ENCODE measurements at regions not wholly inside any gene's neighbourhood (a gene's known extent, or its start where the extent isn't known, plus 50 kb on each side); places are given as distances from the start of the nearest gene placed in this dataset.

- no peaks in the 10 kb centered on the region for H3K27me3 ChIP-seq
- no peak overlapping the region for H3K4me3 ChIP-seq
- H3K36me3 ChIP-seq: no peaks in the 10 kb centered on the region
- TF ChIP-seq POLR2A (IDR thresholded peaks at IDR 0.05) (no peak), CTCF (IDR thresholded peaks at IDR 0.05) (no peak)
- no peaks in the 10 kb centered on the region for H3K4me1 ChIP-seq
- H3K9me3 ChIP-seq: no peaks in the 10 kb centered on the region
- no peak overlapping the region for H3K27ac ChIP-seq
- no peak for DNase-seq
Measured at GRCh38 chr2:134770702-134771101, 51.9 kb upstream of the TMEM163 start.

- no peak for DNase-seq
- Histone ChIP-seq H3K4me1 (no peaks in the 10 kb centered on the region), H3K36me3 (no peaks in the 10 kb centered on the region), H3K4me3 (no peak overlapping the region), H3K27ac (no peak overlapping the region), H3K27me3 (no peaks in the 10 kb centered on the region), H3K9me3 (no peaks in the 10 kb centered on the region)
- TF ChIP-seq CTCF (IDR thresholded peaks at IDR 0.05) (no peak), POLR2A (IDR thresholded peaks at IDR 0.05) (no peak)
Measured at GRCh38 chr2:134771313-134771801, 52.6 kb upstream of the TMEM163 start.

- no peaks in the 10 kb centered on the region for H3K4me1 ChIP-seq
- H3K4me3 ChIP-seq: no peak overlapping the region
- H3K9me3 ChIP-seq: no peaks in the 10 kb centered on the region
- no peaks in the 10 kb centered on the region for H3K36me3 ChIP-seq
- DNase-seq: no peak
- no peak overlapping the region for H3K27ac ChIP-seq
- no peaks in the 10 kb centered on the region for H3K27me3 ChIP-seq
- TF ChIP-seq CTCF (IDR thresholded peaks at IDR 0.05) (no peak), POLR2A (IDR thresholded peaks at IDR 0.05) (no peak)
Measured at GRCh38 chr2:134772493-134773169, 53.8 kb upstream of the TMEM163 start.

- Histone ChIP-seq H3K4me1 (no peaks in the 10 kb centered on the region), H3K4me3 (no peak overlapping the region), H3K27me3 (no peaks in the 10 kb centered on the region), H3K27ac (no peak overlapping the region), H3K36me3 (no peaks in the 10 kb centered on the region), H3K9me3 (no peaks in the 10 kb centered on the region)
- no peak for DNase-seq
- TF ChIP-seq CTCF (IDR thresholded peaks at IDR 0.05) (no peak), POLR2A (IDR thresholded peaks at IDR 0.05) (no peak)
Measured at GRCh38 chr2:134773335-134773734, 54.5 kb upstream of the TMEM163 start.

- no peak overlapping the region for H3K4me3 ChIP-seq
- TF ChIP-seq POLR2A (IDR thresholded peaks at IDR 0.05) (no peak), CTCF (IDR thresholded peaks at IDR 0.05) (no peak)
- H3K4me1 ChIP-seq: no peaks in the 10 kb centered on the region
- no peak overlapping the region for H3K27ac ChIP-seq
- H3K9me3 ChIP-seq: no peaks in the 10 kb centered on the region
- no peaks in the 10 kb centered on the region for H3K27me3 ChIP-seq
- no peaks in the 10 kb centered on the region for H3K36me3 ChIP-seq
- no peak for DNase-seq
Measured at GRCh38 chr2:134773759-134774742, 55.3 kb upstream of the TMEM163 start.

Data from Peyer's patch (tissue), 4 donors.